ENCODE measurements at regions not wholly inside any gene's neighbourhood (a gene's known extent, or its start where the extent isn't known, plus 50 kb on each side); places are given as distances from the start of the nearest gene placed in this dataset.

DNA sequence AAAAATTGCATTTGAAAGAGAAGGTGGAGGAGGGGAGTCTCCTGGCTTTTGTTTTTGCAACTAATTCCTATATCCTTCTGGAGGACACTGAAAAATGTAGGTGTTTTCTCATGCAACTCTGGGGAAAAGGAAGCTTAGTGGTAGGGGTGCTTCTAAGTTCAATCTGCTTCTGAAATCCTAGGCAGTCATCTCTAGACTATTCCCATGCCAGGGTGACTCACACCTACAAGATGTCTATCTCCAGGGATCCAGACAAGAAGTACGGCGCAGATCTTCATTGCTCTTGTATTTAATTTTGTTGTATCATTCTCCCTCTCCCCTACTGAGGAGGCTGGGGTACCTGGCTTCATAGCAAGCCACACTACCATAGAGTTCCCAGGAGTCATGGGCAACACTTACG lies 258.8 kb downstream of the PHF14 start:
- H3K4me1 ChIP-seq: peaks cover 0 to 18% (median 9%) of the 10 kb centered on the region in 9 donors
- H3K27me3 ChIP-seq: no peaks in the 10 kb centered on the region
- DNase-seq: no peak
- intact Hi-C loops (cut with DNase I): no loop called here
- no peaks in the 10 kb centered on the region for H3K9me3 ChIP-seq
- 80 to 97% methylated on average over 3 of the region's 3 CpGs for WGBS, 2 donors
- no peaks in the 10 kb centered on the region for H3K36me3 ChIP-seq
- TF ChIP-seq, protein P1, sequence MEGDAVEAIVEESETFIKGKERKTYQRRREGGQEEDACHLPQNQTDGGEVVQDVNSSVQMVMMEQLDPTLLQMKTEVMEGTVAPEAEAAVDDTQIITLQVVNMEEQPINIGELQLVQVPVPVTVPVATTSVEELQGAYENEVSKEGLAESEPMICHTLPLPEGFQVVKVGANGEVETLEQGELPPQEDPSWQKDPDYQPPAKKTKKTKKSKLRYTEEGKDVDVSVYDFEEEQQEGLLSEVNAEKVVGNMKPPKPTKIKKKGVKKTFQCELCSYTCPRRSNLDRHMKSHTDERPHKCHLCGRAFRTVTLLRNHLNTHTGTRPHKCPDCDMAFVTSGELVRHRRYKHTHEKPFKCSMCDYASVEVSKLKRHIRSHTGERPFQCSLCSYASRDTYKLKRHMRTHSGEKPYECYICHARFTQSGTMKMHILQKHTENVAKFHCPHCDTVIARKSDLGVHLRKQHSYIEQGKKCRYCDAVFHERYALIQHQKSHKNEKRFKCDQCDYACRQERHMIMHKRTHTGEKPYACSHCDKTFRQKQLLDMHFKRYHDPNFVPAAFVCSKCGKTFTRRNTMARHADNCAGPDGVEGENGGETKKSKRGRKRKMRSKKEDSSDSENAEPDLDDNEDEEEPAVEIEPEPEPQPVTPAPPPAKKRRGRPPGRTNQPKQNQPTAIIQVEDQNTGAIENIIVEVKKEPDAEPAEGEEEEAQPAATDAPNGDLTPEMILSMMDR (IDR thresholded peaks at IDR 0.05): no peak
- H3K27ac ChIP-seq: no peak overlapping the region
- no peak overlapping the region for H3K4me3 ChIP-seq
- ATAC-seq: no peak

DNA sequence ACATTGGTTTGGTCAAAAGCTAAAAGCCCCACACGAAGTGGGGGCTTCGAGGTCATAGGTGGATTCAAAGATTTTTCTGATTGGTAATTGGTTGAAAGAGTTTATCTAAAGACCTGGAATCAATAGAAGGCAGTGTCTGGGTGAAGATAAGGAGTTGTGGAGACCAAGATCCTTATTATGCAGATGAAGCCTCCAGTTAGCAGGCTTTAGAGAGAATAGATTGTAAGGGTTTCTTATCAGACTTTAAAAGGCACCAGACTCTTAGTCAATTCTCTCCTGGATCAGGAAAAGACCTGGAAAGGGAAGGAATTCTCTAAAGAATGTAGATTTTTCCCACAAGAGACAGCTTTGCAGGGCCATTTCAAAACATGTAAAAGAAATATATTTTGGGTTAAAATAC lies 260.2 kb downstream of the PHF14 start:
- no peaks in the 10 kb centered on the region for H3K27me3 ChIP-seq
- no peaks in the 10 kb centered on the region for H3K36me3 ChIP-seq
- peaks cover 0 to 6% (median 3%) of the 10 kb centered on the region in 9 donors for H3K4me1 ChIP-seq
- intact Hi-C loops (cut with DNase I): no loop called here
- H3K27ac ChIP-seq: no peak overlapping the region
- no peaks in the 10 kb centered on the region for H3K9me3 ChIP-seq
- ATAC-seq (no peak), DNase-seq (no peak)
- H3K4me3 ChIP-seq: no peak overlapping the region
- TF ChIP-seq, protein P1 (IDR thresholded peaks at IDR 0.05): no peak
- 86 to 89% methylated on average over 2 of the region's 2 CpGs for WGBS, 2 donors

DNA sequence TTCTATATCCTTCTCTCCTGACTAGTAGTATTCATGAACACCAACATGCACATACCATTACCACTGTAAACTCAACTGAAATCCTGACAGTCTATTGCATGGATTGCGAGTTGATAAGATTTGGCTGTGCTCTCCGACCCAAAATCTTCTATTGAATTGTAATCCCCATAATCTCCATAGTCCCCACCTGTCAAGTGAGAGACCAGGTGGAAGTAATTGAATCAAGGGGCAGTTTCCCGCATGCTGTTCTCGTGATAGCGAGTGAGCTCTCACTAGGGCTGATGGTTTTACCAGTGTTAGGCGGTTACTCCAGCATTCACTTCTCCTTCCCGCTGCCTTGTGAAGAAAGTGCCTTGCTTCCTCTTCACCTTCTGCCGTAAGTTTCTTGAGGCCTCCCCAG lies 261.8 kb downstream of the PHF14 start:
- 79 to 85% methylated on average over 8 of the region's 8 CpGs for WGBS, 2 donors
- Histone ChIP-seq H3K4me3 (no peak overlapping the region), H3K36me3 (no peaks in the 10 kb centered on the region), H3K27ac (no peak overlapping the region), H3K4me1 (no peaks in the 10 kb centered on the region), H3K9me3 (no peaks in the 10 kb centered on the region), H3K27me3 (no peaks in the 10 kb centered on the region)
- no peak for DNase-seq
- no peak for ATAC-seq
- intact Hi-C loops (cut with DNase I): loop anchor here in 1 of 10 donors (5.0 kb wide), 1 partner anchor 718 kb away; no protein-coding TSS in a partner anchor
- TF ChIP-seq, protein P1 (IDR thresholded peaks at IDR 0.05): no peak

DNA sequence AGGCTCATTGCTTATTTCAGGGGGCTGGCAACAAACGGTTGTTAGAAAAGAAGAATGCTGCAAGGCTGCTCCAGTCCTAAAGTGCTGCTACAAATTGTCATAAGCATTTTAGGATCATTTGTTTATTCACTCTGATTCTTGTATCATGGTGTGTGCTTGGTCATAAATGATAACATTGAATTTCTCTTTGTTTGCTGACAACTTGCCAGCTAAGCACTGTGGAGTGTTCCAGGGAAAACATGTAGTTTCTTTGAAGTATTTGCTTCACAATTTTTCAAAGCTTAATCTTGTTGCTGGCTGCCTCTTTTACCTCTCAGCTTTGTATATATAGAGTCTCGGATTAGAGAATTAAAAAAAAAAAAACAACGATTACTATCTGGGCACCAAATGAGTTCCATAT lies 263.0 kb downstream of the PHF14 start:
- Histone ChIP-seq H3K36me3 (no peaks in the 10 kb centered on the region), H3K27me3 (no peaks in the 10 kb centered on the region), H3K9me3 (no peaks in the 10 kb centered on the region), H3K4me3 (no peak overlapping the region), H3K27ac (no peak overlapping the region), H3K4me1 (no peaks in the 10 kb centered on the region)
- TF ChIP-seq, protein P1 (IDR thresholded peaks at IDR 0.05): no peak
- DNase-seq: no peak
- WGBS, 2 donors: 55 to 59% methylated on average over 3 of the region's 3 CpGs
- intact Hi-C loops (cut with DNase I): loop anchor here in 1 of 10 donors (5.0 kb wide), 1 partner anchor 719 kb away; no protein-coding TSS in a partner anchor
- ATAC-seq: no peak
